Spleen (tissue), 11 donors: ENCODE measurements at regions not wholly inside any gene's neighbourhood (a gene's known extent, or its start where the extent isn't known, plus 50 kb on each side); places are given as distances from the start of the nearest gene placed in this dataset.

Experiments
- DNase-seq: peaks from one replicate; pipeline ENCODE4 v3.0.0-alpha.2; 2020
- H3K27ac ChIP-seq, 8 donors: fragments of 200-600 bp; sonication (generic) in 7 of 8; 1 replicate in 4 of 8; 2 replicates in 4 of 8; pipeline versions ENCODE4 v1.5.0 to v1.8.0; 2016 to 2021; ENCODE audit warnings: inconsistent platforms in 4 of 8, mild to moderate bottlenecking in 4 of 8, moderate library complexity in 1 of 8
- H3K27me3 ChIP-seq, 7 donors: fragments of 200-600 bp; sonication (generic) in 6 of 7; replicated peaks in 1 of 7; 1 replicate in 4 of 7; 2 replicates in 3 of 7; pipeline versions ENCODE4 v1.5.0 to v1.8.0; 2016 to 2021; ENCODE audit warnings: inconsistent platforms in 3 of 7, mild to moderate bottlenecking in 1 of 7
- H3K36me3 ChIP-seq, 6 donors: fragments of 200-600 bp; sonication (generic) in 5 of 6; 1 replicate in 4 of 6; 2 replicates in 2 of 6; pipeline versions ENCODE4 v1.5.0 to v1.8.0; 2016 to 2021; ENCODE audit warnings: inconsistent platforms in 2 of 6
- H3K4me1 ChIP-seq, 6 donors: fragments of 200-600 bp; sonication (generic) in 5 of 6; 1 replicate in 3 of 6; 2 replicates in 3 of 6; pipeline versions ENCODE4 v1.5.0 to v1.8.0; 2016 to 2021; ENCODE audit warnings: inconsistent platforms in 3 of 6
- H3K4me3 ChIP-seq, 8 donors: fragments of 200-600 bp; sonication (generic) in 7 of 8; 1 replicate in 4 of 8; 2 replicates in 4 of 8; pipeline versions ENCODE4 v1.5.0 to v1.8.0; 2016 to 2021; ENCODE audit warnings: inconsistent platforms in 4 of 8, mild to moderate bottlenecking in 4 of 8, moderate library complexity in 2 of 8
- H3K9me3 ChIP-seq, 8 donors: fragments of 200-600 bp; sonication (generic) in 7 of 8; 1 replicate in 4 of 8; 2 replicates in 4 of 8; pipeline versions ENCODE4 v1.5.0 to v1.8.0; 2016 to 2021; ENCODE audit warnings: inconsistent platforms in 4 of 8
- CTCF ChIP-seq, 11 experiments: fragments of 200-600 bp in 7 of 11; fragments of 450-650 bp in 4 of 11; sonication (generic) in 4 of 11; IDR thresholded peaks in 8 of 11; conservative IDR thresholded peaks in 3 of 11; 1 replicate in 7 of 11; 2 replicates in 4 of 11; pipeline versions ENCODE4 v1.4.0 to v1.8.0; 2016 to 2021; ENCODE audit warnings: antibody characterized with exemption in 11 of 11, inconsistent platforms in 4 of 11, mild to moderate bottlenecking in 1 of 11
- POLR2A ChIP-seq, 3 donors: fragments of 450-650 bp; IDR thresholded peaks; one replicate each; pipeline ENCODE4 v1.5.1; 2017; ENCODE audit warnings: antibody characterized with exemption in 3 of 3, mild to moderate bottlenecking in 1 of 3
- POLR2AphosphoS5 ChIP-seq, 3 donors: sonication (generic); formaldehyde crosslinking; IDR thresholded peaks; one replicate each; pipeline ENCODE4 v1.5.1; 2017; ENCODE audit warnings: antibody characterized with exemption in 3 of 3
- WGBS, 5 donors: extraction: QIAGEN DNeasy Blood & Tissue Kit in 3 of 5; methylation state at CpG; one replicate each; pipeline versions ENCODE4 v1.1.5 to v1.1.7; 2013 to 2018; 5-methylcytosine and 5-hydroxymethylcytosine counted together
- intact Hi-C: fragments of 100-400 bp; cut with DNase I; formaldehyde crosslinking; loops from one replicate; pipeline ENCODE4 v1.15.0; 2023; ENCODE audit warnings: low total_unique reads
- donor health status: healthy with polysubstance abuse.
- donor health status: DM: no; HTN: no; CAD: no; lungs with moderate emphysema.
- donor health status: DM: no; HTN: no; CAD: no.
- donor health status: Bipolar disorder and iron deficiency.
- donor health status: healthy.
- donor health status: DM: no; HTN: no; CAD: no.
- donor health status: DM: yes; HTN: yes; CAD: no.

GRCh38 chr2:82124629-82125028 lies 1820.1 kb upstream of the LRRTM1 start:
- H3K27ac ChIP-seq, result no peak overlapping the region
- no peaks in the 10 kb centered on the region for H3K27me3 ChIP-seq
- H3K9me3 ChIP-seq, result peaks cover 0 to 31% (median 14%) of the 10 kb centered on the region in 8 donors
- H3K4me1 ChIP-seq, result no peaks in the 10 kb centered on the region
- 75 to 88% (median 79%) methylated on average over 3 of the region's 3 CpGs for WGBS, 5 donors
- H3K4me3 ChIP-seq, result no peak overlapping the region
- H3K36me3 ChIP-seq, result no peaks in the 10 kb centered on the region
- no peak for DNase-seq
- intact Hi-C loops, result no loop called here
- TF ChIP-seq POLR2A (IDR thresholded peaks at IDR 0.05), result no peak
- TF ChIP-seq POLR2AphosphoS5 (IDR thresholded peaks at IDR 0.05), result no peak
- TF ChIP-seq CTCF (IDR thresholded peaks at IDR 0.05 in 8 of 11, conservative IDR thresholded peaks at IDR 0.05 in 3 of 11), result no peak

GRCh38 chr2:82120654-82121053 lies 1816.1 kb upstream of the LRRTM1 start:
- Histone ChIP-seq H3K27ac (peak overlapping the region in 1 of 8 donors; percentile 4), H3K27me3 (no peaks in the 10 kb centered on the region), H3K4me3 (no peak overlapping the region), H3K4me1 (no peaks in the 10 kb centered on the region), H3K9me3 (peaks cover 0 to 4% (median under 1%) of the 10 kb centered on the region in 8 donors), H3K36me3 (no peaks in the 10 kb centered on the region)
- WGBS, 5 donors, result 84 to 87% (median 86%) methylated on average over 5 of the region's 5 CpGs
- intact Hi-C loops, result no loop called here
- no peak for DNase-seq
- TF ChIP-seq POLR2A (IDR thresholded peaks at IDR 0.05) (no peak), CTCF (IDR thresholded peaks at IDR 0.05 in 8 of 11, conservative IDR thresholded peaks at IDR 0.05 in 3 of 11) (no peak), POLR2AphosphoS5 (IDR thresholded peaks at IDR 0.05) (no peak)

- H3K27ac ChIP-seq, result peak overlapping the region in 1 of 8 donors; percentile 4
- intact Hi-C loops, result no loop called here
- 42 to 58% (median 50%) methylated on average over 2 of the region's 2 CpGs for WGBS, 5 donors
Measured at GRCh38 chr2:82120115-82120514, 1815.6 kb upstream of the LRRTM1 start.

GRCh38 chr2:82109418-82109817 lies 1804.9 kb upstream of the LRRTM1 start:
- 82 to 92% (median 87%) methylated on average over 3 of the region's 3 CpGs for WGBS, 5 donors
- Histone ChIP-seq H3K9me3 (peaks cover 0 to 37% (median 24%) of the 10 kb centered on the region in 8 donors), H3K4me1 (no peaks in the 10 kb centered on the region), H3K36me3 (no peaks in the 10 kb centered on the region), H3K27ac (no peak overlapping the region), H3K27me3 (no peaks in the 10 kb centered on the region), H3K4me3 (no peak overlapping the region)
- TF ChIP-seq POLR2AphosphoS5 (IDR thresholded peaks at IDR 0.05), result no peak
- TF ChIP-seq POLR2A (IDR thresholded peaks at IDR 0.05), result no peak
- no peak for TF ChIP-seq CTCF (IDR thresholded peaks at IDR 0.05 in 8 of 11, conservative IDR thresholded peaks at IDR 0.05 in 3 of 11)
- intact Hi-C loops, result no loop called here
- DNase-seq, result no peak

More at GRCh38 chr2:82120115-82120514, 1815.6 kb upstream of the LRRTM1 start:
- Histone ChIP-seq H3K4me1 (no peaks in the 10 kb centered on the region), H3K9me3 (peaks cover 0 to 8% (median 0%) of the 10 kb centered on the region in 8 donors), H3K27me3 (no peaks in the 10 kb centered on the region), H3K36me3 (no peaks in the 10 kb centered on the region), H3K4me3 (no peak overlapping the region)
- DNase-seq, result no peak
- no peak for TF ChIP-seq POLR2AphosphoS5 (IDR thresholded peaks at IDR 0.05)
- no peak for TF ChIP-seq POLR2A (IDR thresholded peaks at IDR 0.05)
- TF ChIP-seq CTCF (IDR thresholded peaks at IDR 0.05 in 8 of 11, conservative IDR thresholded peaks at IDR 0.05 in 3 of 11), result no peak
